ENCODE measurements at regions not wholly inside any gene's neighbourhood (a gene's known extent, or its start where the extent isn't known, plus 50 kb on each side); places are given as distances from the start of the nearest gene placed in this dataset.

DNA sequence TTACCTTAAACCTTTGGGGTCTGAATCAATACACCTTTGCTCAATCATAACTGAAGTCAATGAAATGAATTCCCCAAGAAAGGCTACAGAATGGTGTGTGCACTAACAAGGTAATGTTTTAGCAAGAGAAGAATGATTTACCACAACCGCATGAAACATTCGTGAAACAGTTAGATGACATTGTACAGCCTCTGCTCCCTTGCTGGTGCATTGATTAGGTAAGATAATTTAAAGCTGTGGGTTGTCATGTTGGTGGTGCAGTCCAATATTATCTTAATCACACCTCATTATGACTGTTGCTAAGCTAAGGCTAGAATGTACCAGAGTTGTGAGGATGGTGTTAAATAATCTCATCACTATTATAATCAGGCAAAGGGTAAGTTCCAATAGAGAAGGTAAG, 1673.2 kb upstream of the PRR20A start:
- DNase-seq (ENCODE audit: low spot score), result no peak

DNA sequence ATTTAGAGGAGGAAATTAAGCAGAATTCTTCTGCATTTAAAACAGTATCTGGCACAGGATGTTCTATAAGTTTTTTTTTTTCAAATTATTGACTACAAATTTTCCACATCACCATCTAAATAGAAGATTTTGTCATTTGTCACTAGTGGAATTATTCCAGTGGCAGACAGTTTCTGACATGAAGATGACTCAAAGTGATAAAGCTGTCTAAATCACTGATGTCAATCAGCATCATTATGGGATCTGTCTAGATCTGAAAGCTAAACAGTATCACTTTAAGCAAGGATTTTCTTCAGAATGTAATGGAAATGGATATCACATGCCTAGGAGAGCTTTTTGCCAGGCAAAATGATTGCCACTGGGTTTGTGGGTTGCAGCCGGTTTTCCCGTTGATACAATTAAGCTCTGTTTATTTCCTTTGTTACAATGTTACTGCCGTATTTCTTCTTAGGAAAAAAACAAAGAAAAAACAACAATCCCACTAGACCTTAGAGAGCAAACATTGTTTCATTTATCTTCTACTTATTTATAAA, 1657.0 kb upstream of the PRR20A start:
- DNase-seq (ENCODE audit: low spot score), result no peak

DNA sequence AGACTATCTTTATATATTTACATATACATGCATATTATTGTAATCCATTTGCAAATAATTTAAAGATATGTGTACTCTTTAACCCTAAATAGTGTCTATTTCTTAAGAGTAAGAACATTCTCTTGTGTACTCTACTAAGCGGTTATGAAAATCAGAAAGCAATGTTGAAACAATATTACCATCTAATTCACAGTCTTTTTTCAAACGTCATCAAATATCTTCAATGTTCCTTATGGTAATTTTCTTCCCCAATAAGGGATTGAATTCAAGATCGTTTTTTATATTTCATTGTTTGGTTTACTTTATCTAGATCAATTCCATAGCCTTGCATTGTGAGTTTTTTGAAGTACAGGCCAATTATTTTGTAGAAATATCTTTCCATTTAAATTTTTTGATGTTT, 1647.4 kb upstream of the PRR20A start:
- DNase-seq (ENCODE audit: low spot score), result no peak

DNA sequence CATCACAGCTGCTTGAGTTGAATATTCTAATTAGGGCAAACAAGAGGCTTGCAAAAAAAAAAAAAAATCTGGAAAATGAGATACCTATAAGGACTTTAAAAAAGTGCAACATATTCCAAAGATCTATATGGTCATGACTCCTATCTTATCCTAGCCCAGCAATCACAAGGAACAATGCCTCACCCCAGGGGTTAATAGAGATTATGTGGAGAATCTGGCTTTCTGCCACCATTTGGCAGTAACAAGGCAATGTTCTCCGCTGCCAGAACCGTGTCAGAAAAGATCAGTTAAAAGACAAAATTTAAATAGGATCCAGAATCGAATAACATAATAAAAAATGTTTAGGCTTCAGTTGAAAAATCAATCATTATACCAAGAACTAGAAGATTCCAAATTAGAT, 1643.2 kb upstream of the PRR20A start:
- DNase-seq (ENCODE audit: low spot score), result no peak

DNA sequence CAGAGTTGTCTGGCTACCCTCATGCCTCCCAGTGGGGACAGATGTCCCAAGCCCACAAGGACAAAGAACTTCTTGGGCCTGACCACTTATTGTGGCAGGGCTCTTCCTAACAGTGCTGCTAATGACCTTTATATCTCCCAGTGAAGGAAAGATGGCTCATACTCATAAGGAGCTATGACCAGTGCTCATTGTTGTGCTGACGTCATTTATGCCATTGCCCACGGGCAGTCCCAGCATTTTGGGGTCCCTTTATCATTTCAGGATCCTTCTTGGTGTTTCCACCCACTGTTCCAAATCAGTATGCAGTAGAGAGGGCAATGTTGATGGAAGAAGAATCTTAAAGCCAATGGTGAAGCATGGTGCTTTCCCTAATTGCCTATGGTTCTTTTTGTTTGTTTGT, 1640.0 kb upstream of the PRR20A start:
- no peak for DNase-seq (ENCODE audit: low spot score)

DNA sequence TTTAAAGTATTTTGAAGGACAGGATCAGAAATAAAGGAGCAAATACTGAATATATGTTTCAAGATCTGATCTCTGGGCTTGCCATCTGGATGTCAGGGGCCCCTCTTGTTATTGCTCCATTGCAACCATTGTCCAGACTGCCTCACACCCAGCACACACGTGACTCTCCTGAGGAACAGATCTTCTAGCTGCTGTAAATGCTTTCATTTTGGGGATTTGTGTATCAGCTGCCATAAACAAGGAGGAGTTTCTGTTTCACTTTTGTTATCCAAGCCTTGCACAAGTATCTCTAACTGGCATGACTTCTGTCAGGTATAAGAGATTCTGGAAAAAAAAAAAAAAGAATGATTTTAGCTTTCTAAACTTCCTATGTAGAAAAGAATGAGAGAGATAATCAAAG, 1624.1 kb upstream of the PRR20A start:
- no peak for DNase-seq (ENCODE audit: low spot score)

DNA sequence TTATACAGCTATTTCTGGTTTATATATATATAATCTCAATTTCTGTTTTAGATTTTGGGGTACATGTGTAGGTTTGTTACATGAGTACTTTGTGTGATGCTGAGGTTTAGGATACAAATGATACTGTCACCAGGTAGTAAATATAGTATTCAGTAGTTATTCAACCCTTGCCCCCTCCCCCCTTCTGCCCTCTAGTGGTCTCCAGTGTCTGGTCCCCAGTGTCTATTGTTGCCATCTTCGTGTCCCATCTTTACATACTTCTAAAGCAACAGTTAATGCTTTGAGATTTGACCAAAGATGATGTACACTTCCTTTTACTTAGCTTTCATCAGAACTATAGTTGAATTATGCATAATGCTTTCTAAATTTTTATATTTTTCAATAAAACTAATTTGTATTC, 1623.4 kb upstream of the PRR20A start:
- no peak for DNase-seq (ENCODE audit: low spot score)

DNA sequence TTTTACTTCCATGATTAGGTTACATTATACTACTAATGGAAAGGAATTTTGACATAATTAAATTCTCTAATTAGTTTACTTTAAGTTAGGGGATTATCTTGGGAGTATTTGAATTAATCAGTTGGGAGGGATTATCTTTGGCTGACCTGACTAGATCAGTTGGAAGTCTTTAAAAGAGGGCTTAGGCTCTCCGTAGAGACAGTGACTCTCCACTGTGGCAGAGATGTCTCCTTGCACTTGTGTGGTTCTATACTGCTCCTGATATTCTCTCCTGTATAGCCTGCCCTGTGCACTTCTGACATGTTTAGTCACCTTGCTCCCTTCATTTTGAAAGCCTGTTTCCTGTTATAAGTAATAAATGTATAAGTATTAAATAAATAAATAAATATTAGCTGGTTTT, 1612.3 kb upstream of the PRR20A start:
- DNase-seq (ENCODE audit: low spot score), result no peak

DNA sequence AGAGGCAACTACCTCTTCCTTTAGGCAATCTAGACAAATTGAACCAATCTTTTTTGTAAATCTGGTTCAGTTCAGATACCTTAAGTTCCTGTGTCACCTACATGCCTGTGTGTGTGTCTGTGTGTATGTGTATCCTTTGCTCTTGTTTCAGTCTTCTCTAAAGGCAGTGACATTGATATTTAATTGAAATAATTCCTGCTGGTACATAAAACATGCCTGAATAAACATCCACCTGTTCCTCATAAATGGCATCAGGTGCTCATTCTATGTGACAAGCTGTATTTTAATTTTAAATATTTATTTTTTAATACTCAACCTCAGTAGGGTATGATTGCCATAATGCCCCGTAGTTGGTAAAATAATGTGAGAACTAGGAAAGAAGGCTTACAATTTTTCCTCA, 1606.4 kb upstream of the PRR20A start:
- DNase-seq (ENCODE audit: low spot score), result no peak

DNA sequence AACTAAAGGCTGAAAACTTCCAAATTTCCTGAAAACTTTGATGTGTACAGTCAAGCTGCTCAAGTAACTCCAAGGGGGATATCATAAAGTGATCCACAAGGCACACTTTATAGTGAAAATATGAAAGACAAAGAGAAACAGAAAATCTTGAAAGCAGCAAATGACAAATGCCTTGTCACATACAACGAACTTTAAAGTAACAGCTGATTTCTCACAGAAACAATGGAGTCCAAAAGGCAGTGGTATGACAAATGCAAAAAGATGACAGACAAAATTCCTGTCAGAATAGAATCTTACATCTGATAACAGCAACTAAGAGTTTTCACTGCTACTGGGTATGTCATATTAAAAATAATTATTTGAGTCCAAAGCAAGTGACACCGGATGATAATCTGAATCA, 1602.3 kb upstream of the PRR20A start:
- DNase-seq (ENCODE audit: low spot score), result no peak

DNA sequence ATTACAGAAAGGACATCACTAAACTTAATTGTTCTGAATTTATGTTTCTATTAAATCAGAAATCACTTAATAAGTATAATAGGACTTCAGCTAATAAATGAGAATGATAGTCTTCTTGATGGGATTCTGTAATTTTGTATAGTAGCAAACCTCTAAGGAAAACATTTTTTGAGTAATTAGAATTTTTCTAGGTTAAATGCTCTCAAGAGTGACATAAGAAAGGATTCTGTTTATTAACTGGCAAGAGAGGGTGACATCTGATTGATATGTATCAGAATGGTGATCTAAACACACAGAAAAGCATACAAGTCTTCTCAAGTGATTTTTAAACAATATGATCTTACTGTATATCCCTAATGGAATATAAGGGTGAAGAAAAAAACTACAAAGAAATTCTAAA, 1597.7 kb upstream of the PRR20A start:
- DNase-seq (ENCODE audit: low spot score), result no peak

DNA sequence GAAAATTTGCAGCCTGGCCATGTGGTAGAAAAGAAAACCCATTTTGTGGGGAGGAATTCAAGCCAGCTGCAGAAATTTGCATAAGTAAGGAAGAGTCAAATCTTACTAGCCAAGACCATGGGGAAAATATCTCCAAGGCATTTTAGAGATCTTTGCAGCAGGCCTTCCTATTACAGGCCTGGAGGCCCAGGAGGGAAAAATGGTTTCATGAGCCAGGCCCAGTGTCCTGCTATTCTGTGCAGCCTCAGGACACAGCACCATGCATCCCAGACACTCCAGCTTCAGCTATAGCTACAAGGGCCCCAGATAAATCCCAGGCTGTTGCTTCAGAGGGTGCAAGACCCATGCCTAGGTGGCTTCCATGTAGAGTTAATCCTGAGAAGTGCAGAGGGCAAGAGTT, 1590.1 kb upstream of the PRR20A start:
- DNase-seq (ENCODE audit: low spot score), result no peak

DNA sequence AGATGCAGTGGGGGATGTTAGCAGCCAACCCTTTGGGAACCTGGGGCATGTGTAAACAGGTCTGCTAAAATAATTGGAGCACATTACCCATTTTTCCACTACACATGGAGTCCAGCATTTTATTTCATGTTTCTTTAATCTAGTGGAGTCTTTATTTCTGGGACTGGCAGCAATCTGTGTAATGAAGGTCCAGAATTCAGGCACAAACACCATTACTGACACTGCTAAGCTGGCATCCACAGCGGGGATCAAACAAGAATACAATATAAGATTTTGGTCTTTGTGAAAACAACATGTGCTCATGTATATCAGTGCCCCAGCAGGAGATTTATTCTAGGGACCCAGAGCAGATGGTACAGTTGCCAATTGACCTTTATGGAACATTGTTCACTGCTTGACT, 1587.0 kb upstream of the PRR20A start:
- DNase-seq (ENCODE audit: low spot score), result no peak

DNA sequence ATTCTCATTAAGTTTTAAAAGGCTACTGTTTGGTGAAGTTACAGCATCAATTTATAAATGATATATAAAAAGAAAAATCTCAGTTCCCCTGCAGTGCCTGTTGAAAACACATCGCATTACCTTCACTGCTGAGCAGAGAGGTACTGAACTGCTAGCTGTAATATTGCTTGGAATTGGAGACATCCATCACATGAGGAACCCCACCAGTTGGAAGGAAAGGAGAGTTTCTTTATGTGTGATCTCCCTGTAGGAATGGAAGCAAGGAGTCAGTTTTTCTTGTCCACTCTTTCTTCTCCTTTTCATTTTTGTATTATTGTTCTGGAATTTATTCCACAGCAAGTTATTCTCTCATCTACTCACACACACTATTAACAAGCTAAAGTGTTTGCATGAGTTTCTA, 1586.0 kb upstream of the PRR20A start:
- no peak for DNase-seq (ENCODE audit: low spot score)

DNA sequence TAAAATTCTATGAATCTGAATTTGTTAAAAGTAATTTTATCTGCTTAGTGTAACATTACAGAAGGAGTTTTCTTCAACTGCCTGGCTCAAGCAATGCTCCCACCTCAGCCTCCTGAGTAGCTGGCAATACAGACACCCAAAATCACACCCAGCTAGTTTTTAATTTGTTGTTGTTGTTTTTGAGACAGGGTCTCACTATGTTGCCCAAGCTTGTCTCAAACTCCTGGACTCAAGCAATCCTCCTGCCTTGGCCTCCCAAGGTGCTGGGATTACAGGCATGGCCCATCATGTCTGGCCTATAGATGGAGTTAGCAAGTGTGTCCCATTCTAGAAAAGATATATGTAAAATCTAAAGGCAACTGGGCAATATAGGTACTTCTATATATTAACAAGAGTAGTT, 1580.4 kb upstream of the PRR20A start:
- DNase-seq (ENCODE audit: low spot score), result no peak

DNA sequence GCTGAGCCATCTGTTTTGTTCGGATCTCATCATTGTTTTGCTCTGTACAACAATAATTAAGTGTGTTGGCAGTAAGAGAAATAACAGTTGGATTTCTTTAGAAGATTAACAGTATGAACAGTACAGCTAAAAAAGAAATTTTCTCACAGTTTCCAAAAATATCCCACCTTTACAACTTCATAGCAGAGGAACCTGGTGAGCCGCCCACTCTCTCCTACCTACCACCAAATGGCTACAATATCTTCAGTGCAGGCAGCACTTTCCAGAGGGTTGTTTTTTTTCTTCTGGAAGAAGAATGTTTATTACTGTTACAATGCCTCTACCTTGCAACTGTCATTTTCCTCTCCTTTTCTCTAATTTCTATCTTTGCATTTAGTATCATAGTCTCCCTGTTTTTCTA, 1577.5 kb upstream of the PRR20A start:
- DNase-seq (ENCODE audit: low spot score), result no peak

DNA sequence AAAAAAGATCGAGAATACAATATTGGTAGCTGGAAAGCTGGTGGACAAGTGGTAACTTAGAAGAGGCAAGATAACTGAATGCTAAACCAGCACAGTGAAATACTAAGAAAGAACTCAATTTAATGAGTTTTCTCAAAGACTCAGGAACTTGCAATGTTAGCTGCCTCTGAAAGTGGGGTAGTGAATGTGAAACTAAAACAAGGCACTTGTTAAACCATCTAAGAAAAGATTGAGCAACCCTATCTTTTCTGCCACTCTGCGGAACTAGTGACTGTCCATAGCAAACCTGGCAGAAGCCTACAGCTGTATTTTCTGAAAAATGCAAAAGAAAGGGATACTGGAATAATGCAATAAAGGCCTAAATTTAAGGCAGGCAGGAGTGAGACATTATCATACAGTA, 1574.4 kb upstream of the PRR20A start:
- DNase-seq (ENCODE audit: low spot score), result no peak

DNA sequence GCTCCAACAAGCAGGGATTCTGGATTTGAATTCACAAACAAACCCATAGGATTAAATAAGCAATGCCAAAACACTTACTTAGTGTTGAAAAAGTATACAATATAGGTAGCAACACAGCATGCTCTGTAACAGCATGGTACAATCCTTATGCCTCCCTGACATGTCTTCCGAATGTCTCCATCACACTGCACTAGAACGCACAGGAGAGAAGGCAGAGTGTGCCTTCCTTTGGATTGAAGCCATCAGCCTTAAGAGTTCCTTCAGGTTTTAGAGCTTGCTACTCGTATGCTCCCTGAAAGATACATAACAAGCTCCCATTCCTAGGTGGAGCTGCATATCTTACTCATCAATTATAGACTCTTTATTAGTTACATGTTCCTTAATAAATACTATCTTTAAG, 1573.9 kb upstream of the PRR20A start:
- DNase-seq (ENCODE audit: low spot score), result no peak

DNA sequence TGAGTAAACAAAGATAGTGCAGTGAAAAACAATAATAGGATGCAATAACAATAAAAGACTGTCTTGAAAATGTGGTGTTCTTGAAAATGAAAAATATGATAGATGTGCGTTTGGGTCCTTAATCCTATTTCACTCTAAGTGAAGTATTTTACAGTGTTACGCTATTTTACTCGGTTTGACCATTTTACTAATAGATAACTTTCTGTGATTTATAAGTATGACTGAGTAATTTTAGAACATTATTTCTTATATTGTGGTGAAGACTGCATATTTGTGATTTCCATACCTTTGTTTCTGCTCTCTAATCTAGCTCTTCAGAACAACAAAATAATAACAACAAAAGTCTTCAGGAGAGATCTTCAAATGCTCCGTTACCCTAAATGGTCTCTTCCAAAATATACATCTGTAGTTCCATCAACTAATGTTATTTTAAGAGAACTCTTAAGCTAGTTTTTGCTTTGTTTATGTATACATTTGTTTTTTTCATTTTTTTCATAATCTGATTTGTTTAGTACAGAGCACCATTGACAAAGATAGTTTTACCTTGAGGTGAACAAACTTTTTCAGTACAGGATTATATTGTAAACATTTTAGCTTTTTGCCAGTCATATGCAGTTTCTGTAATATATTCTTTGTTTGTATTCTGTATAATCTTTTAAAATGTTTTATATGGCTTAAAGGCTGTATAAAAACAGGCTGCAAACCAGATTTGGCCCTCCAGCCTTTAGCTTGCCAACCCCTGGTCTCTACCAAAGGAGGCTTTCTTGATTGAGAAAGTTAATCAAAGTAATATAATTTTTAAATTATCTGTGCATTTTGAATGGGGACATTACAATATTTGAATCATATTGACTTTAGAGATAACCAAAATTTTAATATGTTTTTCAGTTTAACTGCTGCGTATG, 1572.7 kb upstream of the PRR20A start:
- no peak for DNase-seq (ENCODE audit: low spot score)

DNA sequence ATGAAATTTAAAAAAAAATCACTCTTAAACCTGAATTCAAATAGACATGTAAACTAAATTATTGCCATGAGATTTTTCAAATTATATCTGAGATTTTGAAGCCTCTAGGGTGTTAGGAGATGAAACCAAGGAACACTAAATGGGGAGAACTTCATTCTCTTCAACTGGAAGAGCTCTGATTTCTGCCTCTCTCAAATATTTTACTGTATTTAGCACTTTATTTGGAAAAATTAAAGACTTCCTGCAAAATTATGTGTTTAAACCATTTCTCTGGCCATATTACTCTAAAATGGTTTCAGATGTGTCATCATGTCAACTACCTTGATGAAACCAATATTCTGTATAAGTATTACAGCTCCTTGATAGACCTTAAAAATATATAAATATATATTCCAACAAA, 1571.6 kb upstream of the PRR20A start:
- DNase-seq (ENCODE audit: low spot score), result no peak

DNA sequence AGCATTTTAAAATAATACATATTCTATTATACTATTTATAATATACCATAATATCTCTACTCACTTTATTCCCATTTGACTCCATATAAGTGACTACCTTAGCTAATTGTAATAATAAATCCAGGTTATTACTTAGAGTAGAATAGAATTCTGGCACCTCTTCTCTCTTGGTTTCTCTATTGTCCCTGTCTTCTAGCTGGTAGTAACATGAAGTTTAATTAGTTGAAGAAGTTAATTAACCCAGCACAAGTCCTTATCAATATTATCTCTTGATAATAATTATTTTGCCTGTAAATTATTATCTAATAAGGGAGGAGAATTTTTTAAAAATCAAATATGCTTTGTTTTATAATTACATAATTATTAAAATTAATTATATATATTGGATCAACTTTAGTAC, 1571.2 kb upstream of the PRR20A start:
- no peak for DNase-seq (ENCODE audit: low spot score)

DNA sequence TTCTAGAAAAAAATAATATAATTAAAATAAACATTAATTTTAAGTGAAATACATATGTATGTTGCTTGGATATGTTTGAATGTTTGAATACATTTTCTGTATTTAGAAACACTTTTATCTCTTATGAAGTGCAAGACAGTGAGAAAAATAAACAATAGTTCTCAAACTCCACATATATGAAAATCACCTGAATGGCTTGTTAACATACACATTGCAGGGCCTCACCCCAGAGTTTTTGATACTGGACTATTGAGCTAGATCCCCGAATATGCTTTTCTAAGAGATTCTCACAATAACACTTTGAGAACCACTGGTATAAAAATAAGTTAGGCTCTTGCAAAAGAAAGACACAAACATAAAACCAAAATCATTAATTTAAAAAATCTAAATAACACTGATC, 1570.3 kb upstream of the PRR20A start:
- DNase-seq (ENCODE audit: low spot score), result no peak

DNA sequence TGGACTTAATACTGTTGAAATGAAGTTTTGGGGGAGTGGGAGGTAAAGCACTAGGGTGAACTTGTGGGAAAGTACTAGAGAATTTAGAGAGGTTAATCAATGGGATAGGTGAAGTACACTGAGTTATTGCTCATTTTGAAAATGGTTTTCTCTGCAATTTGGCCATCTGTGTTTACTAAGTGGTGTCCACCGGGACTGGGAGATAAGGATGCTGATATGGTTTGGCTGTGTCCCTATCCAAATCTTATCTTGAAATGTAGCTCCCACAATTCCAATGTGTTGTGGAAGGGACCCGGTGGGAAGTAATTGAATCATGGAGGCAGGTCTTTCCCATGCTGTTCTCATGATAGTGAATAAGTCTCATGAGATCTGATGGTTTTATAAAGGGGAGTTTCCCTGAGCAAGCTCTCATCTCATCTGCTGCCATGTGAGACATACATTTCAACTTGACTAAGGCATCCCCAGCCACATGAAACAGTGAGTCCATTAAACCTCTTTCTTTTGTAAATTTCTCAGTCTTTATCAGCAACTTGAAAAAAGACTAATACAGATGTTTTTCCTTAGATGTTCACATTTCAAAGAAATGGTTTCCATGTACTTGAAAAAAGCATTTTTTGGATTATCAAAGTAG, 1569.4 kb upstream of the PRR20A start:
- no peak for DNase-seq (ENCODE audit: low spot score)

DNA sequence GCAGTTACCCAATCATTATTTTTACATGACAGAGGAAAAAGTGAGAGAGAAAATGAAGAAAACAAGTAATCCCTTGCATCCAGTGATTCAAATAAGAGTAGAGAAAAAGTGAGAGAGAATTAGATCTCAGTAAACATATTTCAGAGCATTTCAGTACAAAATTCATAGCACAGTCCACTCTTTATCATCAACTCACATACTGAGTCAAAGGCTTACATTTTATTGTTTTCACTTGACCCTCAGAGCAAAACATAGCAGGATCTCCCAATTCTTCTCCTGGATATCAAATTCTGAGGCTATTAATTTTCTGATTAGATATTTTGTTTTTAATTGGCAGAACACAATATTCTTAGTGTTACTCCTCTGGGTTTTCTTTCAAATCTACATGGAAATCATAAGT, 1568.3 kb upstream of the PRR20A start:
- no peak for DNase-seq (ENCODE audit: low spot score)

All from globus pallidus (tissue), 1 donor.